ENCODE measurements at regions not wholly inside any gene's neighbourhood (a gene's known extent, or its start where the extent isn't known, plus 50 kb on each side); places are given as distances from the start of the nearest gene placed in this dataset.
"Not testable (repeated sequence)": the region's sequence is repeated elsewhere in the genome, so short reads cannot be mapped to it uniquely, and the experiment has no call there.

DNA sequence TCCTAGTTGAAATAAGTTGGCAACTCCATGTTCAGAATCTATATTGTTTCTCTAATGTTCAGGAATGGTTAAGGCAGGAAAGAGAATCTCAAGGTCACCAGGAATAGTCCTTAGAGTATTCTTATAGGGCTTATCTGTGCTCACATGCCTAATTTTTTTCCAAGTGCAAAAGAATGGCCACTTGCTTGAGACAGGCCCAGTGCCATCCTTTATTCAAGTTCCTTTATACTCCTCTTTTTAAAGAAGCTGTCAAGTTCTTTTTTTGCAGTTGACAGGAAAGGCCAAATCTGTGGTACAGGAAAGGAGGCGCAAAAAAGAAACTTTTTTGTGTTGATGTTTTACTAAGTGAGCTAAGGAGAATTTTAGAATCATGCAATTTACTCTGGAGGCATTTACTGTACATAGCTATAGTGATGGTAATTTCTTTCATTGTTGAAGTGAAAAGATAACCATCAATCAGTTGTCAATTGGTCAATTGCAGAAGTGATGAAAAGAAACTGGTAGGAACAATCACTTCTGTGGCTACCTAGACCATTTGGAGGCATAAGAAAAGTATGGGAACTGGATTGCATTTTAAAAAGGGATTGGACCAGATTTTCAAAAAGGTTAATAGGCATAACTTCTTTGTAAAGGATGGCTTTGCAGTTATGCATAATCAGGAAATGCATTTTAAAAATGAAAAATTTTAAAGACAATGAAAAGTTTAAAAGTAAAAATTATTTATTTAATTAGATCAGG lies 102.5 kb upstream of the SOX2 start:
- DNase-seq (ENCODE audit: low read depth in 2 of 2) = no peak

GRCh38 chr3:181604267-181604666 lies 107.5 kb upstream of the SOX2 start:
- DNase-seq (ENCODE audit: low read depth in 2 of 2) = no peak

- no peak for DNase-seq (ENCODE audit: low read depth in 2 of 2)
Measured at GRCh38 chr3:181596126-181596525, 115.6 kb upstream of the SOX2 start.

DNA sequence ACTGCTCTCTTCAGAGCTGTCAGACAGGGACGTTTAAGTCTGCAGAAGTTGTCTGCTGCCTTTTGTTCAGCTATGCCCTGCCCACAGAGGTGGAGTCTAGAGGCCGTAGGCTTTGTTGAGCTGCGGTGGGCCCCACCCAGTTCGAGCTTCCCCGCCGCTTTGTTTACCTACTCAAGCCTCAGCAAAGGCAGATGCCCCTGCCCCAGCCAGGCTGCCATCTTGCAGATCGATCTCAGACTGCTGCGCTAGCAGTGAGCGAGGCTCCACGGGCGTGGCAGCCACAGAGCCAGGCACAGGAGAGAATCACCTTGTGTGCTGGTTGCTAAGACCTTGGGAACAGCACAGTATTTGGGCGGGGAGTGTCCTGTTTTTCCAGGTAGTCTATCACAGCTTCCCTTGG lies 120.8 kb upstream of the SOX2 start:
- DNase-seq (ENCODE audit: low read depth in 2 of 2) = not testable (repeated sequence)

DNA sequence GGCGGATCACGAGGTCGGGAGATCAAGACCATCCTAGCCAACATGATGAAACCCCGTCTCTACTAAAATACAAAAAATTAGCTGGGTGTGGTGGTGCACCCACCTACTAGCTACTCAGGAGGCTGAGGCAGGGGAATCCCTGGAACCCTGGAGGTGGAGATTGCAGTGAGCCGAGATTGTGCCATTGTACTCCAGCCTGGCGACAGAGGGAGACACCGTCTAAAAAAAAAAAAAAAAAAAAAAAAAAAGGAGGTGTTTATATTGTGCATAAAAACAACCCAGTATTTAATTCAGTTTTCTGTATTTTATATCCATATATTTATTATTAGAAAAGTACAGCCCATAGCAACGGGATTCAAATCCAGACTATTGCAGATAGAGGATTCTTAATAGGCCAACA lies 129.1 kb upstream of the SOX2 start:
- no peak for DNase-seq (ENCODE audit: low read depth in 2 of 2)

DNA sequence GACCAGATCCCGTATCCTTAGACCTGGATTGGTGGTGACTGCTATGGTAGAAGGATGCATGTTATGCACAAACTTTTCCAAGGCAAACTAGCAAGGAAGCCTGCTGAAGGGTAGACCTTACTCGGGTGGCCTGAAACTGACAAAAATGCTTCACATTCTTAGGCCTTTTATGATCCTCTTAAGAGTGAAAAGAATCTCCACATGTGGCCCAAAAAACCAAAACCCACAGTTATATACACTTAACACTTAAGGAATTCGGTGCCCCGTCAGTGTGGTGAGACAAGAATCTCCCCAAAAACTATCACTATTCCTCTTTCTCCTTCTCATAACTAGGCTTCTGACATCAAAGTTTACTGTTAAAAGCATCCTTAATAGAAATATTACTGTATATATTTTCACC lies 130.1 kb upstream of the SOX2 start:
- no peak for DNase-seq (ENCODE audit: low read depth in 2 of 2)

- no peak for DNase-seq (ENCODE audit: low read depth in 2 of 2)
Measured at GRCh38 chr3:181578743-181579142, 133.0 kb upstream of the SOX2 start.

DNA sequence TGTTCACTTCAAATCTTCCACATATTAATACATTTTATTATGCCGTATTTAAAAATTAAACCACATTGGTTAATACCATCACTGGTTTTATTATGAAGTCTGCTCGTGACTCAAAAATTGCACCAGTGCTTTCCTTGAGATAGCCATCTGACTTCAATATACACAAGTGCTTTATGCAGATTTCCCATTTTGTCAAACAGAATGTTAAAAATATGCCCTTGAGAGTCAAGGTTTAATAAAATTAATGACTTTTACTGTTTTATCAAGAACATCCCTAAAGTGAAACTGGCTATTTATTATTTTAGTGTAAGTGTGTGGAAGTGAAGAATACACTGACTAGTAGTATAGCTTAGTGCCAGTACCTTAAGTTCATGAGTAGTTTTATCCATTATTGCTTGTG lies 139.3 kb upstream of the SOX2 start:
- no peak for DNase-seq (ENCODE audit: low read depth in 2 of 2)

DNA sequence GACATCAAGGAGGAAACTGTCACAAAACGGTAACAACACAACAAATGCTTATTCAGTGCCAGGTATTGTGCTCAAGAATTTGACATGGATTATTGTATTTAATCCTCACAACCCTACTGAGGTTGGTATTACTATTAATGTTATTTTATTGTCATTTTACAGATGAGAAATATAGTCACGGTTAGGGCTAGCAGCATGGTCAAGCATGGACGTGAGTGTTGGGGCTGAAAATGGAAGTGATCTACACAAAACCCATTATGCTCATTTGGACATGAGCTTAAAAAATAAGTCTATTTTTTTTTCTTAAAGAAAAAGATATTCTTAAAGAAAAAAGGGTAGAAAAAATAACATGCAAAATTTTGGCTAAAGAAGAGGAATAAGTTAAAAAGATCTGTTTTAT lies 141.3 kb upstream of the SOX2 start:
- DNase-seq (ENCODE audit: low read depth in 2 of 2) = no peak

DNA sequence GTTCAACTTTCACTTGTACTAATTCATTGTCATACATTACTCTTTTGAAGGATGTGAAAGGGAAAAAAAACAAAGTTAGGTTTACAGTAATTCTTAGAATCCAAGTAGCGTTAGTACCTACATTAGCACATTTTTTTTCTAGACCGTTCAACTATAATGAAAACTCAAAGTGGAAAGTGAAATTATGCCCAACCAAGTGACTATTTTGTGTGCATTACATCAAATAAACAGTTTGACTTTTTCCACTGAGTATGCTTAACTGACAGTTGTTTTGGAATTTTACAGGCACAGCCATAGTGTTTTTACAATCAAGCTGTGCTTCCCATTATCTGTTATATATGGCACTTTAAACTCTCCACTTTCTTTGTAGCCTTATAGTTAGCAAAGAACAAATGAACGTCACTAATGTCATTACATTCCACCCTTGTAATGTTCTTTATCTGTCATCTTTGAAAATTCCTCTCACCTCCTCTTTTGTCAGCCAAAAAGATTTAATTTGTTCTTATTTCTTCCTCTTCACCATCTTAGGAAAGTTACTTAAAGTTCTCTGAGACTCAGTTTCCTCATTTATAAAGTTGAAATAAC lies 142.3 kb upstream of the SOX2 start:
- DNase-seq (ENCODE audit: low read depth in 2 of 2) = no peak

DNA sequence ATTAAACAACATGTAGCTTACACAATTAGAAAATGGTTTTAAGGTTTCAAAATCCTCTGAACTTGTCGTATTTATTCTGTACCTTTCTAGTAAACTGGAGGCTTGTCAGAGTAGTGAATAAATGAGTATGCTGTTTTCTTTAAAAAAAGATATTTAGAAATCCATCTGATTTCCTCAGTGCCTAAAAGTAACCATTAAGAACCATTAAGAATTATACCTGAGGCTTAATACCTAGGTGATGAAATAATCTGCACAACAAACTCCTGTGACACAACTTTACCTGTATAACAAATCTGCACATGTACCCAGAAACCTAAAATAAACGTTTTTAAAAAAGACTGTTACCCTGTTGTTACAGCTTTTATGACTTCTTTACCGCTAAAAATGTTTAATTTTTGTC lies 143.0 kb upstream of the SOX2 start:
- DNase-seq (ENCODE audit: low read depth in 2 of 2) = no peak

- peak in 1 of 2 donors; percentile 2 for DNase-seq (ENCODE audit: low read depth in 2 of 2)
Measured at GRCh38 chr3:181568248-181568647, 143.5 kb upstream of the SOX2 start.

- no peak for DNase-seq (ENCODE audit: low read depth in 2 of 2)
Measured at GRCh38 chr3:181567311-181568075, 144.2 kb upstream of the SOX2 start.

GRCh38 chr3:181565416-181565815 lies 146.3 kb upstream of the SOX2 start:
- DNase-seq (ENCODE audit: low read depth in 2 of 2) = no peak

DNA sequence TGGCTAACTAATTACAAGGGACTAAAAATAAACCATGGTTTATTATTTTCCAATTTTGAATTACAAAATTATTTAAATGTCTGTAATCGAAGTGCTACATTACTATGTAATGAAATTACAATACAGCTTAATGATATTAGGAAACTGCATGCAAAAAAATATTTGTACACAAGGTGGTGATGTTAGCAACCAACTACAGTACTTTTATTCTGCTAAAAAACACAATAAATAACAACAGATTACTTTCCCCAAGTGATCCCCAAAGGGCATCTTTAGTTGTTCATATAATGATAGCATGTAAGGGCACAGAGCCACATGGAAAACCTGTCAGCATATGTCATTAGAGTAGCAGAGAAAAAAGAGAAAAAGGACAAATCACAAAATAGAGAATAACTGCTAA lies 147.5 kb upstream of the SOX2 start:
- peak in 1 of 2 donors; percentile 14 for DNase-seq (ENCODE audit: low read depth in 2 of 2)

GRCh38 chr3:181561139-181562031 lies 150.3 kb upstream of the SOX2 start:
- no peak for DNase-seq (ENCODE audit: low read depth in 2 of 2)

DNA sequence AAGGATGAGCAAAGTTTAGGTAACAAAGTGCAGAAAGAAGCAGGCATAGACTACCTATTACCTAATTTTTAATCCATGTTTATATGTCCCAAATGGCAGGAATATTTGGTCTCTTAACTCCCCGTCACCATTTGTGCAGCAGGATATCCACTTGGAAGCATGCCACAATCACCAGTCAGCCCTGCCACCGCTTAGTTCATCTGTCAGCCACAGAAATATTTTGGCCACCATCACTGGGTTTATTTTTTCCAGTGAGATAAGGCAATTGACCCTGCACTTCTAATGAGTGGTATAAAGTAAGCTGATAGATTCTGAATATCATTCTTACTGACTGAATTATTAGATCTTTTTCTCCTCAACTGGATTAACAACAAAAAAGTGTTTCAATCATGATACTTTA lies 152.9 kb upstream of the SOX2 start:
- DNase-seq (ENCODE audit: low read depth in 2 of 2) = peak; percentile 2 to 52

DNA sequence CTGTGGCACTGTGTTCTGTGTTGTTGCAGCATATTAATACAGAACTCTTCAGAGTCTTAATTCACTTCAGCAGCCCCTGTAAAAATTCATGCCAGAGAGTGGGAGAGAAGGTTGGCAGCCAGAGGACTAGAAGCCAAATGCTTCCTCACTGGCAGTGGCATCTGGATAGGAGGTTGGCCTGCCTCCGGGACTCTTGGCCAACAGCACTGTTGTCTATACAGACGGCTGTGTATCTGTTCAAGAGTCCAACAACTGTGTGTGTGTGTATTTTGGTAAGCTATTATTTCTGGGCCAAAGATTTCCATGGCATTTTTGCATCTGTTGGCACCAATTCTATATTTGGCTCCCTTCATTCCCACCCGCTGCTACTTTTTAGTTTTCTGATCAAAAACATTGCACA lies 156.0 kb upstream of the SOX2 start:
- no peak for DNase-seq (ENCODE audit: low read depth in 2 of 2)

GRCh38 chr3:181554233-181554765 lies 157.4 kb upstream of the SOX2 start:
- DNase-seq (ENCODE audit: low read depth in 2 of 2) = no peak

DNA sequence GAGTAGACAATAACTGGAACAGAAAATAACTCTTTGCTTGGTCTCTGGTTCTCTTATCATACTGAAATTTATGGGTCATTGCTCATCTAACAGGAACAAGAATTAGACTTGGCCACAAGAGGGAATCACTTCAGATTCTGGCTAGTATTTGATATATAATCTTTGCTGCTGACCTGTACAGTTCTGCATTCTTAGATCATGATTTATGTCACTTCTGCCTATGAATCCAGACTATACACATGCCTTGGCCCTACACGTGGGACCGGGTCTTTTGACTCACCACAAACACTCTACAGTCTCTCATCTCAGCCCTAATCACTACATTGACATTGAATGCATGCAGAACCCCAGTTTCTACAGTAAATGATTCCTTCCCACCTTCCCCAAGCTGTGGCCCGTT lies 162.5 kb upstream of the SOX2 start:
- no peak for DNase-seq (ENCODE audit: low read depth in 2 of 2)

- no peak for DNase-seq (ENCODE audit: low read depth in 2 of 2)
Measured at GRCh38 chr3:181541414-181541813, 170.3 kb upstream of the SOX2 start.
